ENCODE measurements at regions not wholly inside any gene's neighbourhood (a gene's known extent, or its start where the extent isn't known, plus 50 kb on each side); places are given as distances from the start of the nearest gene placed in this dataset.

- TF ChIP-seq POLR2A (IDR thresholded peaks at IDR 0.05; ENCODE audit: low read depth, low read length) (no peak), RCOR1 (IDR thresholded peaks at IDR 0.05; ENCODE audit: insufficient replicate concordance, low read length) (no peak), RAD21 (IDR thresholded peaks at IDR 0.05; ENCODE audit: low read length) (no peak), FOS (IDR thresholded peaks at IDR 0.05; ENCODE audit: low read depth, low read length) (no peak), SMC3 (IDR thresholded peaks at IDR 0.05; ENCODE audit: low read depth, low read length) (no peak), CEBPB (IDR thresholded peaks at IDR 0.05; ENCODE audit: low read depth, low read length) (no peak), MAZ (IDR thresholded peaks at IDR 0.05; ENCODE audit: borderline replicate concordance, low read depth, low read length) (no peak), MAFK (IDR thresholded peaks at IDR 0.05; ENCODE audit: low read depth, low read length) (no peak), RFX5 (IDR thresholded peaks at IDR 0.05; ENCODE audit: low read depth, low read length) (no peak), NFE2L2 (IDR thresholded peaks at IDR 0.05; ENCODE audit: low read depth, low read length) (no peak), CHD1 (IDR thresholded peaks at IDR 0.05; ENCODE audit: low read depth, low read length) (no peak)
- TF ChIP-seq, protein P1, sequence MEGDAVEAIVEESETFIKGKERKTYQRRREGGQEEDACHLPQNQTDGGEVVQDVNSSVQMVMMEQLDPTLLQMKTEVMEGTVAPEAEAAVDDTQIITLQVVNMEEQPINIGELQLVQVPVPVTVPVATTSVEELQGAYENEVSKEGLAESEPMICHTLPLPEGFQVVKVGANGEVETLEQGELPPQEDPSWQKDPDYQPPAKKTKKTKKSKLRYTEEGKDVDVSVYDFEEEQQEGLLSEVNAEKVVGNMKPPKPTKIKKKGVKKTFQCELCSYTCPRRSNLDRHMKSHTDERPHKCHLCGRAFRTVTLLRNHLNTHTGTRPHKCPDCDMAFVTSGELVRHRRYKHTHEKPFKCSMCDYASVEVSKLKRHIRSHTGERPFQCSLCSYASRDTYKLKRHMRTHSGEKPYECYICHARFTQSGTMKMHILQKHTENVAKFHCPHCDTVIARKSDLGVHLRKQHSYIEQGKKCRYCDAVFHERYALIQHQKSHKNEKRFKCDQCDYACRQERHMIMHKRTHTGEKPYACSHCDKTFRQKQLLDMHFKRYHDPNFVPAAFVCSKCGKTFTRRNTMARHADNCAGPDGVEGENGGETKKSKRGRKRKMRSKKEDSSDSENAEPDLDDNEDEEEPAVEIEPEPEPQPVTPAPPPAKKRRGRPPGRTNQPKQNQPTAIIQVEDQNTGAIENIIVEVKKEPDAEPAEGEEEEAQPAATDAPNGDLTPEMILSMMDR (conservative IDR thresholded peaks at IDR 0.05; ENCODE audit: low read depth, low read length) = no peak
- TF ChIP-seq, protein P2, sequence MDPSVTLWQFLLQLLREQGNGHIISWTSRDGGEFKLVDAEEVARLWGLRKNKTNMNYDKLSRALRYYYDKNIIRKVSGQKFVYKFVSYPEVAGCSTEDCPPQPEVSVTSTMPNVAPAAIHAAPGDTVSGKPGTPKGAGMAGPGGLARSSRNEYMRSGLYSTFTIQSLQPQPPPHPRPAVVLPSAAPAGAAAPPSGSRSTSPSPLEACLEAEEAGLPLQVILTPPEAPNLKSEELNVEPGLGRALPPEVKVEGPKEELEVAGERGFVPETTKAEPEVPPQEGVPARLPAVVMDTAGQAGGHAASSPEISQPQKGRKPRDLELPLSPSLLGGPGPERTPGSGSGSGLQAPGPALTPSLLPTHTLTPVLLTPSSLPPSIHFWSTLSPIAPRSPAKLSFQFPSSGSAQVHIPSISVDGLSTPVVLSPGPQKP (IDR thresholded peaks at IDR 0.05; ENCODE audit: borderline replicate concordance, low read depth, low read length) = no peak
- TF ChIP-seq, protein P3, sequence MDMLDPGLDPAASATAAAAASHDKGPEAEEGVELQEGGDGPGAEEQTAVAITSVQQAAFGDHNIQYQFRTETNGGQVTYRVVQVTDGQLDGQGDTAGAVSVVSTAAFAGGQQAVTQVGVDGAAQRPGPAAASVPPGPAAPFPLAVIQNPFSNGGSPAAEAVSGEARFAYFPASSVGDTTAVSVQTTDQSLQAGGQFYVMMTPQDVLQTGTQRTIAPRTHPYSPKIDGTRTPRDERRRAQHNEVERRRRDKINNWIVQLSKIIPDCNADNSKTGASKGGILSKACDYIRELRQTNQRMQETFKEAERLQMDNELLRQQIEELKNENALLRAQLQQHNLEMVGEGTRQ (IDR thresholded peaks at IDR 0.05; ENCODE audit: low read depth, low read length) = no peak
Observed at GRCh38 chr12:131573631-131574394, 137.1 kb upstream of the SFSWAP start.

Measured in IMR-90 (cell line).